Memory B cell (primary cell): ENCODE measurements at regions not wholly inside any gene's neighbourhood (a gene's known extent, or its start where the extent isn't known, plus 50 kb on each side); places are given as distances from the start of the nearest gene placed in this dataset.

ENCODE experiments used
- ATAC-seq: fragments of 150-1000 bp; cut with Tn5 transposase; 2 replicates; pipeline ENCODE4 v1.10.0; 2021; ENCODE audit warnings: low read depth, mild to moderate bottlenecking, moderate library complexity
- DNase-seq, 2 donors: peaks; one replicate each; pipeline ENCODE4 v3.0.0; 2022; ENCODE audit warnings: low spot score in 2 of 2
- H3K27ac Mint-ChIP-seq: one replicate; pipeline ENCODE4 v1.8.0; 2022; ENCODE audit warnings: mild to moderate bottlenecking, moderate library complexity, mixed read lengths
- H3K27me3 Mint-ChIP-seq: one replicate; pipeline ENCODE4 v1.8.0; 2022; ENCODE audit warnings: mixed read lengths
- H3K36me3 Mint-ChIP-seq: one replicate; pipeline ENCODE4 v1.8.0; 2022; ENCODE audit warnings: mild to moderate bottlenecking, mixed read lengths
- H3K4me1 Mint-ChIP-seq: one replicate; pipeline ENCODE4 v1.8.0; 2022; ENCODE audit warnings: mixed read lengths
- H3K4me3 Mint-ChIP-seq: one replicate; pipeline ENCODE4 v1.8.0; 2022; ENCODE audit warnings: mild to moderate bottlenecking, moderate library complexity, mixed read lengths
- H3K9me3 Mint-ChIP-seq: one replicate; pipeline ENCODE4 v1.8.0; 2022; ENCODE audit warnings: mixed read lengths

- no peak overlapping the region for H3K4me3 Mint-ChIP-seq
- no peaks in the 10 kb centered on the region for H3K9me3 Mint-ChIP-seq
These were observed 94.7 kb upstream of the LOC128125822 start for GRCh38 chr6:63477422-63478040.

GRCh38 chr6:63478734-63479133, 93.5 kb upstream of the LOC128125822 start:
- Mint-ChIP-seq H3K27me3 (no peaks in the 10 kb centered on the region), H3K4me3 (no peak overlapping the region), H3K4me1 (peaks cover 5% of the 10 kb centered on the region), H3K9me3 (no peaks in the 10 kb centered on the region), H3K27ac (no peak overlapping the region), H3K36me3 (no peaks in the 10 kb centered on the region)
- no peak for ATAC-seq
- DNase-seq = no peak

More at GRCh38 chr6:63477422-63478040, 94.7 kb upstream of the LOC128125822 start:
- DNase-seq (no peak), ATAC-seq (no peak)
- no peaks in the 10 kb centered on the region for H3K27me3 Mint-ChIP-seq
- no peaks in the 10 kb centered on the region for H3K36me3 Mint-ChIP-seq
- no peak overlapping the region for H3K27ac Mint-ChIP-seq
- peaks cover 5% of the 10 kb centered on the region for H3K4me1 Mint-ChIP-seq

DNA sequence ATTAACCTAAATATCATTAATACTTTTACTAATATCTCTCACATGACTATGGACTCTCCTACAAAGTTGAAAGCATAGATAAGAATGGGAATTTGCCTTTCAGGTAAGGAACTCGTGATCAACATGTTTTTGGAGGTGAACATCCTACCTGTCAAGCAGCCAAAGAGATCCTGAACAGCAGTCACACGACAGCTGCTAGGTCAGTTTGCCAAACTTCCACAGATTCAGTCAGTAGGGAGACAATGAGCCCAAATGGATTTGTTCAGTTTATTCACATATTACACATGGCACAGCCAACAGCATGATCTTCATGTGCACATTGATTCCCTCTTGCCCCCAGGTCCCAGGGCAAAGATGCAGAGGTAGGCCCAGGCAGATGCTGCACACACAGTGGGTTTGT, 86.1 kb upstream of the LOC128125822 start:
- Mint-ChIP-seq H3K36me3 (no peaks in the 10 kb centered on the region), H3K9me3 (no peaks in the 10 kb centered on the region), H3K27ac (no peak overlapping the region), H3K4me3 (no peak overlapping the region), H3K4me1 (no peaks in the 10 kb centered on the region), H3K27me3 (no peaks in the 10 kb centered on the region)
- no peak for ATAC-seq
- DNase-seq = no peak

DNA sequence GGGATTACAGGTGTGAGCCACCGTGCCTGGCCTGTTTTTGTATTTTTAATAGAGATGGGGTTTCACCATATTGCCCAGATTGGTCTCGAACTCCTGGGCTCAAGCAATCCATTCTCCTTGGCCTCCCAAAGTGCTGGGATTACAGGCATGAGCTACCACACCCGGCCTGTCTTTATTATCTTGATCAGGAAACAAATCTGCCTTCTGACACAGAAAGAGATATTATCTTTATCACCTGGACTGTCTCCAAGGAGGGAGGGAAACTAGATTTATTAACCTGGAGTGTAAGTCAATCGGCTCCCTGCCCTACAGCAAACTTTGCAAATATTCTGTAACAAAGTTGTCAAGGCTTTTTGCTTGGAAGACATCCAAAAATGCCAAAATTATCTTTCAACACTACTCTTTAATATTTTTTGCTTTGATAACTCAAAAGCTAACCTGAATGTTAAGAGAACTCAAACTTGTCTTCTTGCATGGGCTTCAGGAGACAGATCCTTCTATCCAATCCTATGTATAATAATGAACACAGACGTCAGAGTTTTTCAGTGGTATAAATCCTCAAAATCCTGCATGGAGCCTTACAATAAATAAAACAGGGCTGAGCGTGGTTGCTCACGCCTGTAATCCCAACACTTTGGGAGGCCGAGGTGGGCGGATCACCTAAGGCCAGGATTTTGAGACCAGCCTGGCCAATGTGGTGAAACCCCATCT, 85.0 kb upstream of the LOC128125822 start:
- DNase-seq (no peak), ATAC-seq (no peak)
- H3K27me3 Mint-ChIP-seq = no peaks in the 10 kb centered on the region

DNA sequence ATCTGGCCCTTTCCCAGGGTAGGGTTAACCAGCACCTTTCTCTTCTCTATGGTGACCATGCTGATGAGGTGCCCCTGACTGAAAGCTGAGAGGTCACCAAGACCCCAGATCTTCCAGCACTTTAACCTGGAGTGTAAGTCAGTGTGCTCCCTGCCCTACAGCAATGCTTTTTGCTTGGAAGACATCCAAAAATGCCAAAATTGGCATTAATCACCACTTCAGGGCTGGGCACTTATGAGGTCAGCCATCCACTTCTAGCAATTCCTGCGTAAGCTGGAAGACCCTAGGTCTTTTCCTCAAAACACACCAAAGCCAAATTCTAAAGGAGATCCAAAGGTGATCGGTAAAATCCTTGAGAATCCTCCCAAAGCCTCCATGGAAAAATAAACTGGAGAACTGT, 81.2 kb upstream of the LOC128125822 start:
- DNase-seq = no peak
- Mint-ChIP-seq H3K9me3 (no peaks in the 10 kb centered on the region), H3K4me1 (no peaks in the 10 kb centered on the region), H3K27me3 (no peaks in the 10 kb centered on the region), H3K4me3 (no peak overlapping the region), H3K36me3 (no peaks in the 10 kb centered on the region), H3K27ac (no peak overlapping the region)
- ATAC-seq = no peak

More for the DNA sequence above, 85.0 kb upstream of the LOC128125822 start:
- Mint-ChIP-seq H3K4me1 (no peaks in the 10 kb centered on the region), H3K4me3 (no peak overlapping the region), H3K36me3 (no peaks in the 10 kb centered on the region), H3K27ac (no peak overlapping the region), H3K9me3 (no peaks in the 10 kb centered on the region)

- no peaks in the 10 kb centered on the region for H3K36me3 Mint-ChIP-seq
- DNase-seq = no peak
These were observed 79.8 kb upstream of the LOC128125822 start for GRCh38 chr6:63492476-63492875.

DNA sequence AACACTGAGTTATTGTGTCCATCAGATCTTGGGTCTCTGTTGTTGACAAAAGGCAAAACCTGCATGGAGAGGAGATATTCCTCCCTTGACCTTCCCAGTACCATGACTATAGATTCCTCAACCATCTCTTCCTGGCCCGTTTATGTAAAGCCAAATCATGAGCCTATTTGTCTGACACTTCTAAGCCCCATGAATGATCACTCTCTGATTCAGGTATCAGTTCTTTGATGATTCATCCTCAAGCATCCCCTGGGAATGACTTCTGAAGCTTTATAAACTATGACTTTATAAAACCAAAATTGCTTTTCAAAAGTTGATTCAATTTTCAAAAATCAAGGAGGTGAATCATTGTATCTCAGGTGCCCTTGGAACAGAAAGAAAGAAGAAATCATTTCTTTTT, 78.7 kb upstream of the LOC128125822 start:
- no peak overlapping the region for H3K4me3 Mint-ChIP-seq
- no peaks in the 10 kb centered on the region for H3K36me3 Mint-ChIP-seq
- no peak for ATAC-seq
- H3K27ac Mint-ChIP-seq = no peak overlapping the region
- H3K27me3 Mint-ChIP-seq = no peaks in the 10 kb centered on the region
- H3K4me1 Mint-ChIP-seq = no peaks in the 10 kb centered on the region
- no peak for DNase-seq
- no peaks in the 10 kb centered on the region for H3K9me3 Mint-ChIP-seq

More at GRCh38 chr6:63492476-63492875, 79.8 kb upstream of the LOC128125822 start:
- no peak overlapping the region for H3K4me3 Mint-ChIP-seq
- H3K27ac Mint-ChIP-seq = no peak overlapping the region
- H3K27me3 Mint-ChIP-seq = no peaks in the 10 kb centered on the region
- H3K9me3 Mint-ChIP-seq = no peaks in the 10 kb centered on the region
- H3K4me1 Mint-ChIP-seq = no peaks in the 10 kb centered on the region
- ATAC-seq = no peak

GRCh38 chr6:63496361-63496804, 75.9 kb upstream of the LOC128125822 start:
- no peaks in the 10 kb centered on the region for H3K9me3 Mint-ChIP-seq
- H3K27ac Mint-ChIP-seq = no peak overlapping the region
- no peak for ATAC-seq
- no peaks in the 10 kb centered on the region for H3K36me3 Mint-ChIP-seq
- no peak overlapping the region for H3K4me3 Mint-ChIP-seq
- H3K4me1 Mint-ChIP-seq = no peaks in the 10 kb centered on the region
- no peak for DNase-seq
- no peaks in the 10 kb centered on the region for H3K27me3 Mint-ChIP-seq

- Mint-ChIP-seq H3K27ac (no peak overlapping the region), H3K9me3 (no peaks in the 10 kb centered on the region), H3K36me3 (no peaks in the 10 kb centered on the region), H3K4me3 (no peak overlapping the region), H3K27me3 (no peaks in the 10 kb centered on the region), H3K4me1 (peaks cover 3% of the 10 kb centered on the region)
- ATAC-seq (no peak), DNase-seq (no peak)
These were observed 70.1 kb upstream of the LOC128125822 start for GRCh38 chr6:63502156-63502555.

GRCh38 chr6:63503199-63503598, 69.1 kb upstream of the LOC128125822 start:
- DNase-seq = no peak
- Mint-ChIP-seq H3K27ac (no peak overlapping the region), H3K9me3 (no peaks in the 10 kb centered on the region), H3K4me1 (peaks cover 3% of the 10 kb centered on the region), H3K4me3 (no peak overlapping the region), H3K36me3 (no peaks in the 10 kb centered on the region), H3K27me3 (no peaks in the 10 kb centered on the region)
- ATAC-seq = no peak

GRCh38 chr6:63504777-63505384, 67.4 kb upstream of the LOC128125822 start:
- Mint-ChIP-seq H3K27me3 (no peaks in the 10 kb centered on the region), H3K9me3 (no peaks in the 10 kb centered on the region), H3K4me1 (peaks cover 3% of the 10 kb centered on the region), H3K4me3 (no peak overlapping the region), H3K27ac (no peak overlapping the region), H3K36me3 (no peaks in the 10 kb centered on the region)
- DNase-seq (no peak), ATAC-seq (peak; percentile 47)

DNA sequence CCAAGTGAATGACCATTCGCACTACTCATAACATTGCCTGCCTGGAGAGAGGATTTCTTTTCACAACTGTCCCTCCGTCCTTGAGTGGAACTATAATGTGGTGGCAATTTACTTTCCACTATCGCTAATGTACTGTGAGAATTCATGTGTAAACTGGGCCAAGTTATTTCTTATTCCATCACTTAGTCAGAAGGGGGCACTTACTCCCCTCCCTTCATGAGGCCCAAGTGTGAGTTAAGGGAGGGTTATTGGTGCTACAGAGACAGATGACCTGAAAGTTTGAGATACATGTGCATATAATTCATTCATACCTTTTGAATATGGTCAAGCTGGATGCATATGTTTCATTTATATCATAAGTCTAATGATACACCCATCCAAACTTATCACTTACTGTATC, 65.2 kb upstream of the LOC128125822 start:
- H3K36me3 Mint-ChIP-seq = no peaks in the 10 kb centered on the region
- H3K27ac Mint-ChIP-seq = no peak overlapping the region

GRCh38 chr6:63509652-63510352, 62.5 kb upstream of the LOC128125822 start:
- peaks cover 1% of the 10 kb centered on the region for H3K27me3 Mint-ChIP-seq
- no peak overlapping the region for H3K27ac Mint-ChIP-seq
- ATAC-seq = peak; percentile 32
- DNase-seq = no peak
- no peak overlapping the region for H3K4me3 Mint-ChIP-seq
- no peaks in the 10 kb centered on the region for H3K36me3 Mint-ChIP-seq
- H3K4me1 Mint-ChIP-seq = peaks cover 3% of the 10 kb centered on the region
- no peaks in the 10 kb centered on the region for H3K9me3 Mint-ChIP-seq

More for the DNA sequence above, 65.2 kb upstream of the LOC128125822 start:
- H3K9me3 Mint-ChIP-seq = no peaks in the 10 kb centered on the region
- H3K4me3 Mint-ChIP-seq = no peak overlapping the region
- ATAC-seq (peak; percentile 29), DNase-seq (no peak)
- peaks cover 3% of the 10 kb centered on the region for H3K4me1 Mint-ChIP-seq
- H3K27me3 Mint-ChIP-seq = no peaks in the 10 kb centered on the region

GRCh38 chr6:63510353-63510686, 62.0 kb upstream of the LOC128125822 start:
- H3K36me3 Mint-ChIP-seq = no peaks in the 10 kb centered on the region

More at GRCh38 chr6:63510353-63510686, 62.0 kb upstream of the LOC128125822 start:
- Mint-ChIP-seq H3K27me3 (peaks cover 1% of the 10 kb centered on the region), H3K4me1 (no peaks in the 10 kb centered on the region), H3K9me3 (no peaks in the 10 kb centered on the region), H3K4me3 (no peak overlapping the region), H3K27ac (no peak overlapping the region)
- ATAC-seq (no peak), DNase-seq (no peak)
